NCI-H1436 (cell line): ENCODE measurements at regions not wholly inside any gene's neighbourhood (a gene's known extent, or its start where the extent isn't known, plus 50 kb on each side); places are given as distances from the start of the nearest gene placed in this dataset.
"Not testable (repeated sequence)": the region's sequence is repeated elsewhere in the genome, so short reads cannot be mapped to it uniquely, and the experiment has no call there.

ENCODE experiments used
- DNase-seq: peaks from one replicate; lab custom pipeline; 2025; lab: John Stamatoyannopoulos, UW

- no peak for DNase-seq
Observed at GRCh38 chr7:131640686-131641085, 84.3 kb upstream of the PODXL start.

- DNase-seq, result no peak
Observed at GRCh38 chr7:131638641-131639430, 82.4 kb upstream of the PODXL start.

DNA sequence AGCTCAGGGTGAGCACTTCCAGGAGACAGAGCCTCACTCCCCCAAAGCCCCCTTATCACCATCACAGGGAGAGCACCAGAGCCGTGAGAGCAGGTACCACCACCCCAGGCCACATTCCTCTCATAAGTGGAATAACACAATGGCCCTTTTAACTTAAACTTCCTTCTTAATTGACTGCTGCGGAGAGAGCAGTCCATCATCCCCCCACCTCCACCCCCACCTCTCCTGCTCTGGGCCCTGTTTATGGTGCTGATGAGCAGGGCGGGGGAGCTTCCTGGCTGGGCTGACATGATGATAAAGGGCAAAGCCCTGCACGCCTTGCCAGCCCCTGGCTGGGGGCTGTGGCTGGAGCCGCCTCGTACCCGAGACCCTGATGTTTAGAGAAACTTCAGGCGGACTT lies 81.4 kb upstream of the PODXL start:
- DNase-seq, result no peak

DNA sequence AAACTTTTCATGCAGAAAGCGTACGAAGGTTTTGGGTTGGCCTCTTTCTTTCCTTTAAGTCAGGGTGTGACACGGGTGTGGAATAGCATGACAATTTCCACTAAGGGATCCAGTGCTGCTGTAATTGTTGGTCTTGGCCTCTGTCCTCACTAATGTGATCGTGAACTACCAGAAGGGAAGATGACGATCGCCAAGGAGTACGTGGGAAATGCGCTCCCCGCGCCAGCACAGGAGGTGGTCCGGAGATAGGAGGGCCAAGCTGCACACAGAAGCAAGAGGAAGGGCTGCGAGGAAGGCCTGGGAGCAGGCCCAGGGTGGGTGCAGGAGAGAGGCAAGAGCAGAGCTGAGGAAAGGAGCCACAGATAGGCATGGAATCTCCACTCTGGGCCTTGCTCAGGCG lies 79.7 kb upstream of the PODXL start:
- no peak for DNase-seq

- not testable (repeated sequence) for DNase-seq
Observed at GRCh38 chr7:131634197-131634596, 77.8 kb upstream of the PODXL start.

- no peak for DNase-seq
Observed at GRCh38 chr7:131633342-131633843, 77.0 kb upstream of the PODXL start.

DNA sequence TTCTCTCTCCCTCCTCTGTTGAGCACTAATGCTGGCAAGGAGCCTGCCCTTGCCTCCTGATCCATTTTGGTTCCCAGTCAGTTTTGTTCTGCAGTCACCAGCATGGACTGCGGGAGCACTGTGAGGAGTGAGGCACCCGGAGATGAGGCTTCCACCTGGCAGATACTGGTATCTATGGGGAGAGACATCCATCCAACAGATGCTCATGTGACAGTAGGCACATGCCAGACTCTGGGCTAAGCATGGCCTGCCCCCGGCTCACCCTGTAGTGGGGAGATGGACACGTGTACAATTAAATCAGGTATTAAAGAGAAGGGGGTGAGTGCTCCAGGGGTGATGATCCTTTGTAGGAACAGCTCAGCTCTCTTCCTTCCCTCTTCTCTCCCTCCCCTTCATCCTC lies 74.0 kb upstream of the PODXL start:
- DNase-seq, result no peak

GRCh38 chr7:131629217-131629882 lies 72.9 kb upstream of the PODXL start:
- DNase-seq, result no peak

DNA sequence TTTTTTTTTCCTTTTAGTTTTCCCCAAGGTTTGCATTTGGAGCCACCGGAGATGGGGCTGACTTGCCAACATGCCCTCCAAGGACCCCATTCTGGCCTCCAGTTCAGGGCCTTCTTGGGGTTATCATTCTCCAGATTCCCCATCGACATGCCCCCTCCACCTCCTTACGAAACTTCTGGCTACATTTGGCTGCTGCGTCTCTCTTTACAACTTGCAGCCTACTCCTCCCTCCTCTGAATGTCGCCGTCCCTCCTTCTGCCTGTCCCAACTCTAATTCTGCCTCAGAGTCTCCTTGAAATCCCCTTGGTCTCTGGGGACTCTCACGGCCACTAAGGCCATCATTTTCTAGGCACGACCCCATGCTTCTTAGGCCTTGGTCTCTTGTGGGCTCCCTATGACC lies 72.2 kb upstream of the PODXL start:
- no peak for DNase-seq

DNA sequence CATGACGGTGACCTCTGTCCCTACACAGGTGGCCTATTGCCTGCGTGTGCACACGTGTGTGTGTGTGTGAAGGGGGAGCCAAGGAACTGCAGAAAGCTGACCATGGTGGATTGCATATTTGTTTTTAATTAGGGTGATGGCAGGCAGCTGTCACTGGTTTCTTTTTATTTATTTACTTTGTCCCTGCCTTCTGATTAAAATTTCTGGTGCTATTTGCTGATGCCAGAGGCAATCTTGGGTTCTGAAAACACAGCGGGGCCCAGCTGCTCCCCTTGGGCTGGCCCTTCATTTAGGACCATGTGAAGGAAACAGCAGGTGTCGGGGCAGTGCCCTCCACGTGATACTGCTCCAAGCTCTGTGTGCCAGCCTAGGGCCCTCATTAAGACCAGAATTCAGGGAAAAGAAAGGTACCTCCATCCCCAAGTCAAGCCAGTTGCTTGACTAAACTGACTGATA lies 71.3 kb upstream of the PODXL start:
- DNase-seq, result no peak

DNA sequence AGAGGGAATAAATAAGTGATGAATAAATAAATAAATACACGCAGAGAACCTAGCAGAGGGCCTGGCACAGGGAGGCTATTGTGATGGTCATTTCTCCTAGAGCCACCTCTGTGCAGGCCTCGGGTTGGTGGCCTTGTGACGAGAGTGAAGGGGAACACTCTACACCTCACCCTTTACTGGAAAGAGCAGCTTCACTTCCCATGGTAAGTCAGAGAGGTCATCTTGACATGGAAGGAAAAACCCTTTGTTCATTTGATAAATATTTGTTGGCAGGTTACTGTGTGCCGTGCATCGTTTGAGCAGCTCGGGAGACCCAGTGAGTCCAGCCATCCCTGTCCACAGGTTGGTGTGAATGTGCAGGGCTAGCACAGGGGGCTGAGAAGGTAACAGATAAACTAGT lies 70.2 kb upstream of the PODXL start:
- DNase-seq, result no peak

- DNase-seq, result no peak
Observed at GRCh38 chr7:131625817-131626372, 69.5 kb upstream of the PODXL start.

DNA sequence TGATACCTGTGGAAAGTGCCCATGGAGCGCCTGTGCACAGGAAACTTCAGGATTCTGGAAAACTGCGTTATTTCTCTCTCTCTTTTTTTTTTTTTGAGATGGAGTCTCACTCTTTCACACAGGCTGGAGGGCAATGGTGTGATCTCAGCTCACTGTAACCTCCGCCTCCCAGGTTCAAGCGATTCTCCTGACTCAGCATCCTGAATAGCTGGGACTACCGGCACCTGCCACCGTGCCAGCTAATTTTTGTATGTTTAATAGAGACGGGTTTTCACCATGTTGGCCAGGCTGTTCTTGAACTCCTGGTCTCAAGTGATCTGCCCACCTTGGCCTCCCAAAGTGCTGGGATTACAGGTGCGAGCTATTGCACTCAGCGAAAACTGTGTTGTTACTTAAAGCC lies 68.9 kb upstream of the PODXL start:
- not testable (repeated sequence) for DNase-seq

- no peak for DNase-seq
Observed at GRCh38 chr7:131624536-131624935, 68.1 kb upstream of the PODXL start.

- DNase-seq, result no peak
Observed at GRCh38 chr7:131623154-131623553, 66.7 kb upstream of the PODXL start.

- no peak for DNase-seq
Observed at GRCh38 chr7:131621652-131622051, 65.2 kb upstream of the PODXL start.

DNA sequence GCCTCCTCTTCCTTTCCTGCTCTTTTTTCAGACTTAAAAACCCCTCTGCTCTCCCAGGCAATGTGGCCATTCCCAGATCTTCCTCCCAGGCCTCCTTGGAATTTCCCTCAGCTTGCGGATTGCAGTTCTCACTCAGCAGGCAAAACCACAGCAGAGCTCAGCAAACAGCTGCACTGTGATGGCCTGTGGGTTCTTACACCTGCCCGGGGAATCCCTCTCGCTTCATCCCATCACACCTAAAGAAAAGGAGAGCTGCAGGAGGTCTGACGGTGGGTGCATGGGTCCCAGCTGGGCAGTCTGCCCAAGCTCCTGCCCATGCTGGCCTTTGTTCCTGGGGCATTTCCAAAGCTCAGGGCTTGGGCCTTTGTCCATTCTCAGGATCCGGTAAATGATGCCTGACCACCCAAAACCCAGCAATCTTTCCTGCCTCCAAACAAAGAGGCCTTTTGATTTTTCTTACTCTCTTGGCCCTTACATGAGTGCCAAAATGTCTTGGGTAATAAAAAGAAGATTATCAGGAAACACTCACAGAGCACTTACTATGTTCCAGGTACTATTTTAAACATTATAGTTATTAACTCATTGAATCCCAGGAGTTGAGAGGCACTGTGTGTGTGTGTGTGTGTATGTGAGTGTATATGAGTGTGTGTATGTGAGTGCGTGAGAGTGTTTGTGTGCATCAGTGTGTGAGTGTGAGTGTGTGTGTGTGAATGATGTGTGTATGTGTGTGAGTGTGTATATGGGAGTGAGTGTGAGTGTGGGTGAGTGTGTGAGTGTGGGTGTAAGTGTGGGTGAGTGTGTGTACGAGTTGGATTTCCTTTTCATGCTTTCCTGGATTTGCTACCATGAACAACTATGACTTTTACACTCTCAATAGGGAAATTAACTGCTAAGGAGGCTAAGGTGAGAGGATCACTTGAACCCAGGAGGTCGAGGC lies 64.5 kb upstream of the PODXL start:
- DNase-seq, result no peak

- DNase-seq, result no peak
Observed at GRCh38 chr7:131619336-131620305, 63.2 kb upstream of the PODXL start.

DNA sequence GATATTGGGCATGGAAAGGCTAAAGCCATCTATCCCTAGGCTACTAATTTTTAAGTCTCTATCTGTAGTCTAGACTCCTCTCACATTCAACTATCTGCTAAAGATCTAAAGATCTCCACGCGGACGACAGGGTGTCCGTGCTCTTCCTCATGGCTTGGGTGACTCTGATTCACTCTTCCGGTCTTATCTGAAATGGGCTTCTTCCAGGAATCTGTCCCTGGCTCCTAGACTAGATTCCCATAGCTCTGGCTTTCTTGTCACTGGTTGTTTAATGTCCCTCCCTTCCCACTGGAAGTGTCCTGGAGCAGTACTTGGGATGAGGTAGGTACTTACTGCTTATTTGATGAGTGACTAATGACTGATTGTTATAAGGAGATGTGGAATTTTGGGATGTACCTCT lies 62.0 kb upstream of the PODXL start:
- DNase-seq, result no peak

DNA sequence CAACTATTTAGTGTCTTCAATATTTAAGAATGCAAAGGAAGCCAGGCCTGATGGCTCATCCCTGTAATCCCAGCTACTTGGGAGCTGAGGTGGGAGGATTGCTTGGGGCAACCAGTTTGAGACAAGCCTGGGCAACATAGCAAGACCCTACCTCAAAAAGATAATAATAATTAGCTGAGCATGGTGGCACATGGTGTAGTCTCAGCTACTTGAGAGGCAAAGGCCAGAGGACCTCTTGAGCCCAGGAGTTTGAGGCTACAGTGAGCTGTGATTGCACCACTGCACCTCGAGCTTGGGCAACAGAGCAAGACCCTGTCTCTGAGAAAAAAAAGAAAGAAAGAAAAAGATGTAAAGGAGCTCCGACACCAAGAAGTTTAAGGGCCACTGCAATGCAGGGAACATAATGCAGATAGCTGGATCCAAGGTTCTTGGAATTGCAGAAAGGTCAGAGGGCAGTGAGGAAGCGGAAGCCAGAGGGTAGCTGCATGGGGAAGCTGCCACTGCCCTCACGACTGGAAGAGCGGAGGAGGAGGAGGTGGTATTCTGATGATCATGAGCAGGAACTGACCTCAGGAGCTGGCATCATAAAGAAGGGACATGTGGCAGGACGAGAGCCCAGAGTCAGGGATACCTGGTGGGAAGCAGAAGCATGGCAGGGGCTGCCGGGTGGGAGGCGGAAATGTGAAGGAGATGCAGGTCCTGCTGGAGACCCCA lies 60.2 kb upstream of the PODXL start:
- DNase-seq, result no peak
